GM20000 (cell line): ENCODE measurements at regions not wholly inside any gene's neighbourhood (a gene's known extent, or its start where the extent isn't known, plus 50 kb on each side); places are given as distances from the start of the nearest gene placed in this dataset.

Source experiments
- DNase-seq: peaks from one replicate; pipeline ENCODE4 v3.0.0; 2012; ENCODE audit warnings: low spot score
- CTCF ChIP-seq: IDR thresholded peaks from 2 replicates; pipeline ENCODE4 v1.5.1; 2012; ENCODE audit warnings: mild to moderate bottlenecking, control low read depth; ENCODE audit errors: extremely low read depth, missing control alignments

DNA sequence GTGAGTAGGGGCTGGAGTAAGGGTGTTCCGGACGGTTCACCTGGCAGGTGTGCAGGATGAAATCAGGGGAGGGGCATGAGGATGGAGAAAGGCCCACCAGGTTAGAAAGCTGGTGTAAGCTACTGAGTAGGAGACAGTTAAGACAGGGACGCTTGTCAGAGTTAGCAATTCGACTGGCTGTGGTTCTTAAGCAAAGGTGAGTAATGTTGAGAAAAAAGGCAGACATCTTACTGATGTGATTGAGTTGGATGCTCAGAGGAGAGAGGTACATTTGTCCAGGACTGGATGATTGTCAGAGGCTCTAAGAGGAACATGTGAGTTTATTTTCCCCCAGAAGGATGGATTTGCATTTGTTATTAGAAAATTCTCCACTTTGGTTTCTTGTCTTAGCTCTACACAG, 90.5 kb upstream of the MGAT5 start:
- TF ChIP-seq CTCF, result no peak
- DNase-seq, result no peak

DNA sequence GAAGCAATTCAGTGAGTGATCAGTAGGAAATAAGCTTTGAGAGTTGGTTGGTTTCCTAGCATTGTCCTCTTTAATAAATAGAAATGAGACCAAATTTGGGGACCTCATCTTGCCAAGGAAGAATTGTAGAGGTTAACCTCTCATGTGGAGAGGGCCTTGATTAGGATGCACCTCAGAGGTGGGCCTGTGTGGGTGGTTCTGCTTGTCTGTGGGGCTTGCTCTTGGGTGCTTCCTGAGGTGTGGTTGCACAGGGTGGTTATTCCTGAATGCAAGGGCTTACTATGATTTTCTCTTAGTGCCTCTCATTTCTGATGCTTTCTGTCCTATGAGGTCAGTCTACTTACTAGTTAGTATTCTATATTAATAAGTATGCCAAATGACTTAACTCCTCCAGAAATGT, 89.6 kb upstream of the MGAT5 start:
- DNase-seq, result no peak
- TF ChIP-seq CTCF, result no peak

- no peak for DNase-seq
- TF ChIP-seq CTCF, result no peak
Measured at GRCh38 chr2:134167015-134167414, 86.9 kb upstream of the MGAT5 start.

GRCh38 chr2:134169788-134170187, 84.1 kb upstream of the MGAT5 start:
- no peak for TF ChIP-seq CTCF
- no peak for DNase-seq

DNA sequence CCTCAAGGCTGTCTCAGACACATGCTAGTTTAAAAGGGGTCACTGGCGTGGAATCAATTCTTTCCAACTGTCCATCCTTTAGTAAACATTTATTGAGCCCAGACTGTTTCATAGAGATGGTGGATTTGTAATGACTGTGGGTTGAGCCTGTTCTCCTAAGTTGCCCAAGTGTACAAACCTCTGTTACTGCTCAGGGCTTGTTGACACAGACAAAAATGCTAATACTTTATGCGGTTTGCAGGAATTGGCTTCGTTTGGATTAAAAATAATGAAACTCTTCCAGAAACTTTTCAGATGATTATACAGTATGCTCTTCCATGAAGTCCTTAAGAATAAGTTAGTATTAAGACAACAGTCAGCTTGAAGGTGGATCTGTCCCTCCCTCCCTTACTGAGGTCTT, 83.6 kb upstream of the MGAT5 start:
- TF ChIP-seq CTCF, result no peak
- DNase-seq, result no peak

DNA sequence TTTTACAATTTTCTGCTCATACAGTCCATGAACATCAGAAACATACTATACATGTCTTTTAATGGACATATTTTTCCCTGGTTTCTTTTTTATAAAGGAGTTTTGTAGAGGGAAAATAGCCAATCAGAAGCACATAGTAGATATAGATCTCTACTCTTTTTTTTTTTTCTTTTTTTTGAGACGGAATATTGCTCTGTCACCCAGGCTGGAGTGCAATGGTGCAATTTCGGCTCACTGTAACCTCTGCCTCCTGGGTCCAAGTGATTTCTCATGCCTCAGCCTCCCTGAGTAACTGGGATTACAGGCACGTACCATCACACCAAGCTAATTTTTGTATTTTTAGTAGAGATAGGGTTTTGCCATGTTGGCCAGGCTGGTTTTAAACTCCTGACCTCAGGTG, 83.2 kb upstream of the MGAT5 start:
- no peak for TF ChIP-seq CTCF
- DNase-seq, result no peak

DNA sequence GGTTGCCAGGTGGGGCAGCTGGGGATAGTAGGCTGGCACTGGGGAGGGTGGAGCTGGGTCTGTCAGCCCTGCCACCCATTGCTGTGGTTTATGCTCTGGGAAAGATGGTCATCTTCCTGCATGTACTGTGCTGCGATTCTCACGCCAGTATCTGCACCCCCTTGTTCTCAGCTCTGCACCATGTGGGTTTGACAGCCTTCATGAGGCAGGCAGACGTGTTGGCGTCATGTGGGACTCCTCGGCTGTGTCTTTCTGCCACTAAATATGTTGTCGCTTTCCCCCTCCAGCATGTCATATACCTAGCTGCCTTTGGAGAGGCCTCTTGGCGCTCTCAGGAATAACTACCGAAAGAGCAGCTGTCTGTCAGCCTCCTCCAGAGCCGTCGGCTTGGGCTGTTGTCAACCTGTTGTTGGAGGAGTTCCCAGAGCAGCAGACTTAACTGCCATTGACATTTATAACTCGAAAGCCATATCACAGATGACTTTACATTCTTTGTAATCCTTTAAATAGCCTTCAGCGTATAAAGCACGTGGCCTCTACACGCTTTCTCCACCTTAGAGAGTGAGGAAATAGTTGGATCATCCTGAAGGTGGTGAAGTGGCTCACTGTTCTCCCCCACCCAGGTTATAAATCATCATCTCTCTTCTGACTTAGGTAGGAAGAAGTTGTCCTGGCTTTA, 80.4 kb upstream of the MGAT5 start:
- no peak for TF ChIP-seq CTCF
- no peak for DNase-seq
